T-cell (primary cell): ENCODE measurements at regions not wholly inside any gene's neighbourhood (a gene's known extent, or its start where the extent isn't known, plus 50 kb on each side); places are given as distances from the start of the nearest gene placed in this dataset.
"Not testable (repeated sequence)": the region's sequence is repeated elsewhere in the genome, so short reads cannot be mapped to it uniquely, and the experiment has no call there.

Experiments used
- ATAC-seq, 4 experiments: fragments of 200-7000 bp in 3 of 4; fragments of 150-1000 bp in 1 of 4; cut with Tn5 transposase; replicated peaks in 1 of 4; 1 replicate in 3 of 4; 2 replicates in 1 of 4; pipeline ENCODE4 v1.10.0; 2021; ENCODE audit warnings: moderate library complexity in 3 of 4, mild to moderate bottlenecking in 2 of 4, moderate number of reproducible peaks in 1 of 4
- CTCF ChIA-PET, 2 donors: fragments of 300-600 bp; sonication (Branson Sonifier 250); formaldehyde crosslinking; loops; one replicate each; lab custom pipeline; 2022; ENCODE audit warnings: antibody characterized with exemption in 2 of 2; lab: Charles Lee
- POLR2A ChIA-PET, 2 donors: fragments of 300-600 bp; sonication (Branson Sonifier 250); formaldehyde crosslinking; loops; one replicate each; lab custom pipeline; 2022; ENCODE audit warnings: antibody characterized with exemption in 2 of 2; lab: Charles Lee
- DNase-seq, 35 experiments: peaks; one replicate each; pipeline versions ENCODE4 v3.0.0 to v3.0.0-alpha.2; 2013 to 2023
- H3K27ac ChIP-seq: one replicate; pipeline ENCODE4 v1.5.1; 2013; ENCODE audit warnings: low read length
- H3K27me3 ChIP-seq, 2 experiments: replicated peaks in 1 of 2; 1 replicate in 1 of 2; 2 replicates in 1 of 2; pipeline versions ENCODE4 v1.6.1 to v1.7.0; 2013; ENCODE audit warnings: low read length in 1 of 2, mixed read lengths in 1 of 2; ENCODE audit not compliant: control insufficient read depth in 2 of 2, insufficient read depth in 2 of 2; ENCODE audit errors: extremely low read depth in 1 of 2
- H3K36me3 ChIP-seq, 2 donors: 1 replicate in 1 of 2; 2 replicates in 1 of 2; pipeline versions ENCODE4 v1.6.1 to v1.7.0; 2013; ENCODE audit warnings: low read length in 1 of 2; ENCODE audit not compliant: control insufficient read depth in 2 of 2, insufficient read depth in 1 of 2; ENCODE audit errors: extremely low read depth in 1 of 2
- H3K4me1 ChIP-seq, 2 experiments: 1 replicate in 1 of 2; 2 replicates in 1 of 2; pipeline versions ENCODE4 v1.6.1 to v1.7.0; 2013; ENCODE audit warnings: low read length in 2 of 2, mixed read lengths in 1 of 2; ENCODE audit not compliant: insufficient read depth in 2 of 2, control insufficient read depth in 1 of 2; ENCODE audit errors: extremely low read depth in 1 of 2
- H3K4me3 ChIP-seq, 2 donors: 1 replicate in 1 of 2; 2 replicates in 1 of 2; pipeline versions ENCODE4 v1.5.1 to v1.7.0; 2013; ENCODE audit warnings: mild to moderate bottlenecking in 2 of 2, low read length in 1 of 2, moderate library complexity in 1 of 2; ENCODE audit not compliant: control insufficient read depth in 1 of 2; ENCODE audit errors: extremely low read depth in 1 of 2
- H3K9me3 ChIP-seq: 2 replicates; pipeline ENCODE4 v1.7.0; 2013
- H3K27ac Mint-ChIP-seq, 2 donors: one replicate each; pipeline ENCODE4 v1.8.0; 2020 to 2021; ENCODE audit warnings: mild to moderate bottlenecking in 2 of 2, mixed read lengths in 2 of 2
- H3K27me3 Mint-ChIP-seq, 2 donors: one replicate each; pipeline ENCODE4 v1.8.0; 2021 to 2022; ENCODE audit warnings: mixed read lengths in 2 of 2
- H3K36me3 Mint-ChIP-seq: one replicate; pipeline ENCODE4 v1.8.0; 2021; ENCODE audit warnings: mixed read lengths
- H3K4me1 Mint-ChIP-seq, 3 donors: one replicate each; pipeline ENCODE4 v1.8.0; 2020 to 2022; ENCODE audit warnings: mixed read lengths in 3 of 3, mild to moderate bottlenecking in 1 of 3
- H3K4me3 Mint-ChIP-seq, 3 donors: one replicate each; pipeline ENCODE4 v1.8.0; 2020 to 2022; ENCODE audit warnings: mild to moderate bottlenecking in 3 of 3, mixed read lengths in 3 of 3, moderate library complexity in 3 of 3
- H3K9me3 Mint-ChIP-seq, 3 donors: one replicate each; pipeline ENCODE4 v1.8.0; 2020 to 2022; ENCODE audit warnings: mixed read lengths in 3 of 3
- WGBS: methylation state at CpG from one replicate; pipeline ENCODE4 v1.1.5; 2013; ENCODE audit warnings: missing lambda C conversion rate; ENCODE audit not compliant: insufficient coverage; 5-methylcytosine and 5-hydroxymethylcytosine counted together

GRCh38 chr20:28619956-28620651 lies 2637.4 kb upstream of the DEFB115 start:
- H3K4me1 Mint-ChIP-seq, H3K27ac ChIP-seq, H3K36me3 Mint-ChIP-seq, H3K4me3 ChIP-seq, POLR2A ChIA-PET, H3K27ac Mint-ChIP-seq, H3K36me3 ChIP-seq, H3K4me1 ChIP-seq, H3K9me3 ChIP-seq, ATAC-seq, H3K27me3 ChIP-seq, CTCF ChIA-PET, H3K4me3 Mint-ChIP-seq, DNase-seq, H3K27me3 Mint-ChIP-seq: not testable (repeated sequence)
- 82% methylated on average over 20 of the region's 20 CpGs for WGBS
- peaks cover 12 to 44% (median 30%) of the 10 kb centered on the region in 3 donors for H3K9me3 Mint-ChIP-seq

DNA sequence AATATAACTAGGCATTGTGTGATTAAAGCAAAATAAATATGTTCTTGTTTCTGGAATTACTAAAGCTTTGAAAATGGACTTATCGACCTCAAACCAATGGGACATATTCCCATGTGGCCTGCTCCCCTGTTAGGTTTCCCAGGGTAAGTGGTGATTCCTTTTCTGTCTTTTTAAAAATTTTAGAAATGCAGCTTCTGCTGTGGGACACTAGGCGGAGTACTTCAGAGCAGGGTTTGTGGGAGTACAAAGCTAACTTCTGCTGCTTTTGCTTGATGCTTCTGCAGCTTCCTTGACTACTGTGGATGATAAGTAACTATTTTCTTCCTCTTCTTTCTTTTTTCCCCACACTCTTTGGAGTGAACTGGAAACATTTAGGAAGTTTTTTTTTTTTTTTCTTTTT lies 2632.4 kb upstream of the DEFB115 start:
- WGBS: 20% methylated on average over 1 of the region's 2 CpGs

GRCh38 chr20:28640831-28641230 lies 2616.6 kb upstream of the DEFB115 start:
- peaks cover 4 to 20% (median 8%) of the 10 kb centered on the region in 3 donors for H3K9me3 Mint-ChIP-seq
- H3K9me3 ChIP-seq, H3K27ac ChIP-seq, DNase-seq, H3K4me3 Mint-ChIP-seq, CTCF ChIA-PET, H3K36me3 ChIP-seq, H3K4me1 ChIP-seq, ATAC-seq, H3K36me3 Mint-ChIP-seq, H3K27ac Mint-ChIP-seq, H3K4me3 ChIP-seq, H3K4me1 Mint-ChIP-seq, POLR2A ChIA-PET, H3K27me3 ChIP-seq, H3K27me3 Mint-ChIP-seq: not testable (repeated sequence)
- 61% methylated on average over 1 of the region's 2 CpGs for WGBS

More for the DNA sequence above, 2632.4 kb upstream of the DEFB115 start:
- ATAC-seq, H3K4me1 Mint-ChIP-seq, H3K27ac Mint-ChIP-seq, H3K27me3 ChIP-seq, H3K4me3 Mint-ChIP-seq, H3K27ac ChIP-seq, DNase-seq, H3K4me3 ChIP-seq, H3K36me3 Mint-ChIP-seq, H3K36me3 ChIP-seq, H3K27me3 Mint-ChIP-seq, H3K4me1 ChIP-seq, H3K9me3 ChIP-seq, CTCF ChIA-PET, POLR2A ChIA-PET: not testable (repeated sequence)
- peaks cover 5 to 17% (median 11%) of the 10 kb centered on the region in 3 donors for H3K9me3 Mint-ChIP-seq
